A549 (cell line): ENCODE measurements at regions not wholly inside any gene's neighbourhood (a gene's known extent, or its start where the extent isn't known, plus 50 kb on each side); places are given as distances from the start of the nearest gene placed in this dataset.

Experiments used
- ATAC-seq, 2 experiments: fragments of 200-7000 bp in 1 of 2; fragments of >200 bp in 1 of 2; cut with Nextera tagmentation in 1 of 2; cut with Tn5 transposase in 1 of 2; 3 replicates each; pipeline versions ENCODE4 v1.8.0 to v1.9.1; 2018 to 2020; ENCODE audit warnings: mild to moderate bottlenecking in 1 of 2, moderate library complexity in 1 of 2
- CTCF ChIA-PET: fragments of 300-600 bp; sonication (Branson Sonifier 250); formaldehyde crosslinking; extraction: SDS; loops from one replicate; lab custom pipeline; 2021; ENCODE audit warnings: antibody characterized with exemption, inconsistent platforms; lab: Yijun Ruan, JAX
- POLR2A ChIA-PET: fragments of 350-600 bp; formaldehyde crosslinking; extraction: SDS; loops from one replicate; lab custom pipeline; 2021; ENCODE audit warnings: antibody characterized with exemption, inconsistent platforms; lab: Yijun Ruan, JAX
- DNase-seq, 2 experiments: peaks; one replicate each; pipeline versions ENCODE4 v3.0.0 to v3.0.0-alpha.2; 2011 to 2016; ENCODE audit warnings: low read depth in 1 of 2, low spot score in 1 of 2
- FAIRE-seq: peaks from 2 replicates; lab custom pipeline; 2011; peaks lifted over from hg19 to GRCh38; lab: Jason Lieb, UNC
- H3K27ac ChIP-seq, 2 experiments: fragments of >200 bp; sonication (Bioruptor Twin); formaldehyde crosslinking; 3 replicates each; pipeline ENCODE4 v1.5.1; 2016 to 2017
- H3K4me1 ChIP-seq: fragments of >200 bp; sonication (Bioruptor Twin); formaldehyde crosslinking; 3 replicates; pipeline ENCODE4 v1.6.1; 2016
- H3K4me2 ChIP-seq: fragments of >200 bp; sonication (Bioruptor Twin); formaldehyde crosslinking; 3 replicates; pipeline ENCODE4 v1.6.1; 2016
- H3K4me3 ChIP-seq: fragments of >200 bp; sonication (Bioruptor Twin); formaldehyde crosslinking; 3 replicates; pipeline ENCODE4 v1.5.1; 2016
- H3K9me3 ChIP-seq: fragments of >200 bp; sonication (Bioruptor Twin); formaldehyde crosslinking; 3 replicates; pipeline ENCODE4 v1.6.1; 2016
- CBX8 ChIP-seq: fragments of 200-600 bp; sonication (generic); IDR thresholded peaks from 2 replicates; pipeline ENCODE4 v1.6.1; 2016
- CEBPB ChIP-seq, 2 experiments: fragments of >200 bp in 1 of 2; sonication (Bioruptor Twin) in 1 of 2; formaldehyde crosslinking in 1 of 2; IDR thresholded peaks; 2 replicates each; pipeline ENCODE4 v1.6.1; 2012 to 2016
- CHD4 ChIP-seq: fragments of 200-600 bp; sonication (generic); IDR thresholded peaks from 2 replicates; pipeline ENCODE4 v1.6.1; 2016; ENCODE audit warnings: antibody characterized with exemption, mild to moderate bottlenecking, borderline replicate concordance
- FOSL2 ChIP-seq, 2 experiments: fragments of 450-650 bp in 1 of 2; fragments of >200 bp in 1 of 2; sonication (Bioruptor Twin) in 1 of 2; formaldehyde crosslinking; IDR thresholded peaks; 2 replicates each; pipeline versions ENCODE4 v1.5.0 to v1.6.1; 2016 to 2020; ENCODE audit warnings: mild to moderate bottlenecking in 1 of 2, moderate library complexity in 1 of 2
- HOXB13 ChIP-seq: fragments of 250-450 bp; sonication (Bioruptor Pico); IDR thresholded peaks from 2 replicates; pipeline ENCODE4 v1.5.0; 2020; ENCODE audit warnings: low read depth, mild to moderate bottlenecking, moderate library complexity
- JUN ChIP-seq, 2 experiments: fragments of >200 bp; sonication (Bioruptor Twin); formaldehyde crosslinking; IDR thresholded peaks; 2 replicates in 1 of 2; 3 replicates in 1 of 2; pipeline ENCODE4 v1.6.1; 2016 to 2017
- JUNB ChIP-seq: fragments of >200 bp; sonication (Bioruptor Twin); formaldehyde crosslinking; IDR thresholded peaks from 2 replicates; pipeline ENCODE4 v1.6.1; 2016
- KDM1A ChIP-seq: fragments of 200-600 bp; sonication (generic); IDR thresholded peaks from 2 replicates; pipeline ENCODE4 v1.6.1; 2016; ENCODE audit warnings: low read depth, mild to moderate bottlenecking
- MAFK ChIP-seq: fragments of 450-650 bp; IDR thresholded peaks from 2 replicates; pipeline ENCODE4 v1.6.1; 2014; ENCODE audit not compliant: partially characterized antibody
- MYC ChIP-seq: IDR thresholded peaks from 2 replicates; pipeline ENCODE4 v1.6.1; 2012; ENCODE audit warnings: mild to moderate bottlenecking, inconsistent platforms, low read length, improper control_type of control experiment, borderline replicate concordance
- POLR2A ChIP-seq: IDR thresholded peaks from 2 replicates; pipeline ENCODE4 v1.6.1; 2012; ENCODE audit warnings: mild to moderate bottlenecking, low read length
- POLR2AphosphoS2 ChIP-seq: conservative IDR thresholded peaks from 2 replicates; pipeline ENCODE4 v1.6.1; 2012; ENCODE audit warnings: low read length, improper control_type of control experiment, inconsistent platforms
- RARB ChIP-seq: fragments of 250-450 bp; sonication (Bioruptor Pico); IDR thresholded peaks from 2 replicates; pipeline ENCODE4 v1.8.0; 2021; ENCODE audit warnings: mild to moderate bottlenecking, moderate library complexity
- SMC3 ChIP-seq: fragments of >200 bp; sonication (Bioruptor Twin); formaldehyde crosslinking; IDR thresholded peaks from 3 replicates; pipeline ENCODE4 v1.6.1; 2018; ENCODE audit warnings: inconsistent platforms
- TP53 ChIP-seq: fragments of 250-450 bp; sonication (Bioruptor Pico); IDR thresholded peaks from 2 replicates; pipeline ENCODE4 v1.5.0; 2021; ENCODE audit warnings: mild to moderate bottlenecking, moderate library complexity
- ZFP36 ChIP-seq: fragments of 450-650 bp; IDR thresholded peaks from 2 replicates; pipeline ENCODE4 v1.6.1; 2014; ENCODE audit warnings: borderline replicate concordance; ENCODE audit not compliant: partially characterized antibody
- ZNF302 ChIP-seq: fragments of 250-450 bp; sonication (Bioruptor Pico); IDR thresholded peaks from 2 replicates; pipeline ENCODE4 v1.9.0; 2021; ENCODE audit warnings: inconsistent platforms, mild to moderate bottlenecking, moderate library complexity
- WGBS: methylation state at CpG from one replicate; pipeline ENCODE4 v1.1.6; 2017; ENCODE audit errors: missing lambda C conversion rate; 5-methylcytosine and 5-hydroxymethylcytosine counted together
- TF ChIP-seq, protein P1 (sequence below): fragments of 250-450 bp; sonication (Bioruptor Pico); IDR thresholded peaks from 2 replicates; pipeline ENCODE4 v1.5.0; 2020; ENCODE audit warnings: low read depth, mild to moderate bottlenecking, moderate library complexity
- TF ChIP-seq, protein P2 (sequence below): IDR thresholded peaks from 2 replicates; pipeline ENCODE4 v1.6.1; 2012
- TF ChIP-seq, protein P3 (sequence below): IDR thresholded peaks from 2 replicates; pipeline ENCODE4 v1.6.1; 2012; ENCODE audit warnings: low read depth, borderline replicate concordance
- TF ChIP-seq, protein P4 (sequence below): fragments of 150-350 bp; IDR thresholded peaks from 2 replicates; pipeline ENCODE4 v1.6.1; 2014; ENCODE audit warnings: low read depth, mild to moderate bottlenecking, low read length

DNA sequence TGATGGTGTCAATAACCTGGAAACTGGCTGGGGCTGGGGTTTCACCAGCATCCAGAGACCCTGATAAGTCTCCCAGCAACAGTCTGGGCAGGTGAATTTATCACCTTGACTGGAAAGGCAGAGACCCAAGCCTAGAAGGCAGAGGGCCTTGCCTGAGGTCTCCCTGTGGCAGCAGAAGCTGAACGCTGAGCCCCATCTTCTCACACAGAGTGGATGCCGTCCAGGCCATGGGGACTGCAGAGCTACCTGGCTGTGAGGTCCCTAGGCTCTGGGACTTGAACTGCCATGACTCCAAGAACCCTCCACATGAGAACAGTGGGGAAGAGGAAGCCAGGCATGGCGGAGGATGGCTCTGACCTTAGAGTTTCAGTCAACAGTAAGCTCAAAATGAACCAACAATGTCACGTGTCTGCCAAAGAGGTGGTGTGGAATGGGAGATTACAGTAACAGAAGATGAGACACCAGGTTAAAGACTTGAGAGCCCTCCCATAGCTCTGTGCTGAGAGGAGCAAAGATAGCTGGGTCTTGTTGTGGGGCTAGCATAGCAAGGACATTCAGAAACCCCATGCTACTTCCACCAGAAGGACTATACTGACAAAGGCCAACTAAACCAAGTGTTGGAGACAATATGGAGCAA lies 79.1 kb upstream of the LINC01488 start:
- Histone ChIP-seq H3K4me3 (no peak overlapping the region), H3K4me2 (no peak overlapping the region), H3K4me1 (peaks cover 9% of the 10 kb centered on the region), H3K27ac (no peak overlapping the region), H3K9me3 (peaks cover 10% of the 10 kb centered on the region)
- CTCF ChIA-PET = interaction anchor here (0.6 to 1.2 kb wide), 7 partner anchors 8 to 669 kb away, joined by 3 to 4 read pairs (median 3); no protein-coding TSS in a partner anchor
- ATAC-seq (no peak), DNase-seq (no peak), FAIRE-seq (no peak)
- 43% methylated on average over 4 of the region's 4 CpGs for WGBS
- TF ChIP-seq, protein P1, sequence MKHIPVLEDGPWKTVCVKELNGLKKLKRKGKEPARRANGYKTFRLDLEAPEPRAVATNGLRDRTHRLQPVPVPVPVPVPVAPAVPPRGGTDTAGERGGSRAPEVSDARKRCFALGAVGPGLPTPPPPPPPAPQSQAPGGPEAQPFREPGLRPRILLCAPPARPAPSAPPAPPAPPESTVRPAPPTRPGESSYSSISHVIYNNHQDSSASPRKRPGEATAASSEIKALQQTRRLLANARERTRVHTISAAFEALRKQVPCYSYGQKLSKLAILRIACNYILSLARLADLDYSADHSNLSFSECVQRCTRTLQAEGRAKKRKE = no peak
- TF ChIP-seq POLR2A = no peak
- TF ChIP-seq MYC = no peak
- no peak for TF ChIP-seq HOXB13 (CRISPR knock-in tag)
- TF ChIP-seq, protein P2, sequence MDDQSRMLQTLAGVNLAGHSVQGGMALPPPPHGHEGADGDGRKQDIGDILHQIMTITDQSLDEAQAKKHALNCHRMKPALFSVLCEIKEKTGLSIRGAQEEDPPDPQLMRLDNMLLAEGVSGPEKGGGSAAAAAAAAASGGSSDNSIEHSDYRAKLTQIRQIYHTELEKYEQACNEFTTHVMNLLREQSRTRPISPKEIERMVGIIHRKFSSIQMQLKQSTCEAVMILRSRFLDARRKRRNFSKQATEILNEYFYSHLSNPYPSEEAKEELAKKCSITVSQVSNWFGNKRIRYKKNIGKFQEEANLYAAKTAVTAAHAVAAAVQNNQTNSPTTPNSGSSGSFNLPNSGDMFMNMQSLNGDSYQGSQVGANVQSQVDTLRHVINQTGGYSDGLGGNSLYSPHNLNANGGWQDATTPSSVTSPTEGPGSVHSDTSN = no peak
- TF ChIP-seq KDM1A = no peak
- TF ChIP-seq CBX8 = no peak
- TF ChIP-seq, protein P3, sequence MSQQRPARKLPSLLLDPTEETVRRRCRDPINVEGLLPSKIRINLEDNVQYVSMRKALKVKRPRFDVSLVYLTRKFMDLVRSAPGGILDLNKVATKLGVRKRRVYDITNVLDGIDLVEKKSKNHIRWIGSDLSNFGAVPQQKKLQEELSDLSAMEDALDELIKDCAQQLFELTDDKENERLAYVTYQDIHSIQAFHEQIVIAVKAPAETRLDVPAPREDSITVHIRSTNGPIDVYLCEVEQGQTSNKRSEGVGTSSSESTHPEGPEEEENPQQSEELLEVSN = no peak
- TF ChIP-seq, protein P4, sequence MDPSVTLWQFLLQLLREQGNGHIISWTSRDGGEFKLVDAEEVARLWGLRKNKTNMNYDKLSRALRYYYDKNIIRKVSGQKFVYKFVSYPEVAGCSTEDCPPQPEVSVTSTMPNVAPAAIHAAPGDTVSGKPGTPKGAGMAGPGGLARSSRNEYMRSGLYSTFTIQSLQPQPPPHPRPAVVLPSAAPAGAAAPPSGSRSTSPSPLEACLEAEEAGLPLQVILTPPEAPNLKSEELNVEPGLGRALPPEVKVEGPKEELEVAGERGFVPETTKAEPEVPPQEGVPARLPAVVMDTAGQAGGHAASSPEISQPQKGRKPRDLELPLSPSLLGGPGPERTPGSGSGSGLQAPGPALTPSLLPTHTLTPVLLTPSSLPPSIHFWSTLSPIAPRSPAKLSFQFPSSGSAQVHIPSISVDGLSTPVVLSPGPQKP = no peak
- TF ChIP-seq JUNB = no peak
- no peak for TF ChIP-seq SMC3
- POLR2A ChIA-PET = no interaction called here

DNA sequence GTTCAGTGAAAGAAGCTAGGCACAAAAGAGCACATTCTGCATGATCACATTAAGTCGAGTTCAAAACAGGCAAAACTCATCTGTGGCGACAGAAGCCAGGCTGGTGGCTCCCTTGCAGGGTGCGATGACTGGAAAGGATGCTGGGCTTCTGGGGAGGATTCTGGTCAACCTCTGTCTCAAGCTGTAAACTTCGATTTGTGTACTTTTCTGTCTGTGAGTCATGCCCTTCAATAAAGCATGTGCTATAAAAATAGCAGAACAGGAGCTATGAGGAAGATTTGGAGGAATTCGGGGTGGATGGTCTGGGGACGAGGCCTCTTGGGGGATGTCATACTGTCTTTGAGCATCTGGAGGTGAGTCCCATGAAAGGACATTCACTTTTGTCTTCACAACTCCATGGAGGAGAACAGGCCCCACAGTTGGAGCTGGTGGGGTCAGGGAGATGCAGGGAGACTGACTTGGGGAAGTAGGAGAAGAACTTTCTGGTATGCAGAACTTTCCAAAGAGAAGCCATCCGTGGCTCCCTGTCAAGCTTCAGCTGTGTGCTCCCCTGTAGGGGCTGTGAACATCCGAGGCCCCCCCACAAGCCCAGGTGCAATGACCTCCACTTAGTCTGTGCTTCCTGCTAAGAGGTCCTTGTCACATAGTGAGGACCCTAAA lies 77.8 kb upstream of the LINC01488 start:
- no peak for FAIRE-seq
- Histone ChIP-seq H3K9me3 (peaks cover 10% of the 10 kb centered on the region), H3K4me3 (no peak overlapping the region), H3K4me2 (peak overlapping the region; percentile 20; the same call in 1 of the 3 replicates), H3K4me1 (peaks cover 9% of the 10 kb centered on the region)
- DNase-seq = peak; percentile 25 to 37
- CTCF ChIA-PET = interaction anchor here (0.7 to 1.2 kb wide), 3 partner anchors 12 to 272 kb away, joined by 3 to 6 read pairs (median 4); no protein-coding TSS in a partner anchor
- POLR2A ChIA-PET = no interaction called here
- peak in 1 of 2 experiments; percentile 58; a peak in 2 of 6 replicates for ATAC-seq
- WGBS = 33% methylated on average over 8 of the region's 8 CpGs
- TF ChIP-seq, protein P2 = no peak
- 0 out of 2 replicates have a peak, but pooled peaks have one; percentile 9 for TF ChIP-seq FOSL2 (IDR thresholded peaks at IDR 0.05)
- TF ChIP-seq FOSL2 (CRISPR knock-in tag; IDR thresholded peaks at IDR 0.05) = peak; percentile 25; the same call in 1 of the 2 replicates
- TF ChIP-seq, protein P3 = 0 out of 2 replicates have a peak, but pooled peaks have one; percentile 9
- TF ChIP-seq, all 56 proteins: peak for 2
- H3K27ac ChIP-seq = peak overlapping the region in 1 of 2 experiments; percentile 59; a peak in 2 of 6 replicates

DNA sequence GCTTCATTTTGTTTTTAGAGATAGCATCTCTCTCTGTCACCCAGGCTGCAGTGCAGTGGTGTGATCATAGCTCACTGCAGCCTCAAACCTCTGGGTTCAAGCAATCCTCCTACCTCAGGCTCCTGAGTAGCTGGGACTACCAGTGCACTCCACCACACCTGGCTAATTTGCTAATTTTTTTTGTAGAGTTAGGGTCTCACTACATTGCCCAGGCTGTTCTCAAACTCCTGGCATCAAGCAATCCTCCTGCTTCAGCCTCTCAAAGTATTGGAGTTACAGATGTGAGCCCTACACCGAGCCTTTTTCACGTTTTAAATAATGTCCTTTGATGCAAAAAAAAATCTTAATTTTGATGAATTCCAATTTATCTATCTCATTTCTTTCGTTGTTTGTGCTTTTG lies 75.4 kb upstream of the LINC01488 start:
- peaks cover 10% of the 10 kb centered on the region for H3K9me3 ChIP-seq
- no peak for FAIRE-seq
- H3K27ac ChIP-seq = no peak overlapping the region
- 66% methylated on average over 3 of the region's 3 CpGs for WGBS
- no peak for ATAC-seq
- POLR2A ChIA-PET = no interaction called here
- peaks cover 9% of the 10 kb centered on the region for H3K4me1 ChIP-seq
- H3K4me2 ChIP-seq = no peak overlapping the region
- CTCF ChIA-PET = no interaction called here
- no peak for DNase-seq
- TF ChIP-seq JUN (IDR thresholded peaks at IDR 0.05) (no peak), ZFP36 (no peak), POLR2AphosphoS2 (no peak), TP53 (CRISPR knock-in tag) (no peak), JUNB (no peak), RARB (CRISPR knock-in tag) (no peak), ZNF302 (CRISPR knock-in tag) (no peak), MAFK (no peak), CEBPB (IDR thresholded peaks at IDR 0.05) (no peak), CHD4 (no peak)
- TF ChIP-seq, protein P4 = no peak
- no peak overlapping the region for H3K4me3 ChIP-seq
